Right atrium auricular region (tissue), 2 donors: ENCODE measurements at regions not wholly inside any gene's neighbourhood (a gene's known extent, or its start where the extent isn't known, plus 50 kb on each side); places are given as distances from the start of the nearest gene placed in this dataset.

Source experiments
- DNase-seq: peaks from one replicate; pipeline ENCODE4 v3.0.0-alpha.2; 2019; ENCODE audit warnings: low spot score
- H3K27ac ChIP-seq, 2 donors: fragments of 200-600 bp; sonication (generic); 1 replicate in 1 of 2; 2 replicates in 1 of 2; pipeline ENCODE4 v1.5.1; 2016 to 2019
- H3K27me3 ChIP-seq, 2 donors: fragments of 200-600 bp; sonication (generic); one replicate each; pipeline versions ENCODE4 v1.5.1 to v1.6.0; 2017 to 2019
- H3K36me3 ChIP-seq: fragments of 200-600 bp; sonication (generic); one replicate; pipeline ENCODE4 v1.5.1; 2016
- H3K4me1 ChIP-seq, 2 donors: fragments of 200-600 bp; sonication (generic); one replicate each; pipeline versions ENCODE4 v1.5.1 to v1.6.0; 2017 to 2019
- H3K4me3 ChIP-seq, 2 donors: fragments of 200-600 bp; sonication (generic); 1 replicate in 1 of 2; 2 replicates in 1 of 2; pipeline ENCODE4 v1.5.1; 2017 to 2019; ENCODE audit warnings: mild to moderate bottlenecking in 1 of 2, moderate library complexity in 1 of 2
- H3K9me3 ChIP-seq, 2 donors: fragments of 200-600 bp; sonication (generic); one replicate each; pipeline ENCODE4 v1.5.1; 2019
- TF ChIP-seq, protein P1 (sequence below), 2 donors: fragments of 200-600 bp; sonication (generic); IDR thresholded peaks; one replicate each; pipeline ENCODE4 v1.5.1; 2019; ENCODE audit warnings: antibody characterized with exemption in 2 of 2

DNA sequence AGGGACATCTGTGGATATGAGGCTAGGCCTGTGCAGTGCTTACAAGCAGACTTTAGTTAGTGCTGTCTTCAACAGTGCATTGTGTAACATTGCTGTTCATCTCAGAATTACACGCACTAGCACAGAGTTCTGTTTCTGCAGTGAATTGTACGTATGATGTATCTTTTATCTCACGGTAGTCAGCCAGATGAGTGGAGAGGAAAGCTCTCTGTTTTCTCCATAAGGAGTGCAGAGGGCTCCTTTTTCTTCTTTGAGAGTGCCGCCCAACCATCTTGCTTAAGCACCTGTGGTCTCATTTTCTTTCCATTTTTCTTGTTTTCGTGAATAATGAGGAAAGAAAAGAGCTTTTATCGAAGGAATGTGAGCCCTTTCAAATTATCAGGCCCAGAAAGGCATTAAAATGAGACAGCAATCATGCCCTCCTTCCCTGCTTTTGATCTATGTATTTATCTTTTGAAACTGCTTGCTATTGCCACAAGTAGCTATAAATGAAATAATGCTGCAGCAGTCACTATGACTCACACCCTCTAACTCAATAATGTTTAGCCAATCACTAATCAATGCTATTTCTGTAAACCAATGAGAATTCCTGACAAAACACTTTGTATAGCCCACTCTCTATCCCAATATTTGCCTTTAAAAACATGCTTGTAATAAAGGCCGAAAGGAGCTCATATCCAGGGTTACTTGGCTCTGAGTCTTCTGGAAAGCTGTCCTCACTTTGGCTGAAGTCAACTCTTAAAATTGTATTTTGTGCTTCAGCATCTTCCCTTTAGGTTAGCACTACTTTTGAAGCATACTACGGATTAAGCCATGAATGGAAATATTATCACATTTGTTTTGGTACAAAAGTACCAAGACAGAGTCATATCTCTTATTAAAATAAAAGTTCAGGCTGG lies 226.0 kb upstream of the P2RY1 start:
- DNase-seq: no peak
- Histone ChIP-seq H3K9me3 (peaks cover 0 to 6% of the 10 kb centered on the region in 2 donors), H3K36me3 (no peaks in the 10 kb centered on the region), H3K27me3 (no peaks in the 10 kb centered on the region), H3K4me1 (no peaks in the 10 kb centered on the region), H3K27ac (no peak overlapping the region), H3K4me3 (no peak overlapping the region)
- TF ChIP-seq, protein P1, sequence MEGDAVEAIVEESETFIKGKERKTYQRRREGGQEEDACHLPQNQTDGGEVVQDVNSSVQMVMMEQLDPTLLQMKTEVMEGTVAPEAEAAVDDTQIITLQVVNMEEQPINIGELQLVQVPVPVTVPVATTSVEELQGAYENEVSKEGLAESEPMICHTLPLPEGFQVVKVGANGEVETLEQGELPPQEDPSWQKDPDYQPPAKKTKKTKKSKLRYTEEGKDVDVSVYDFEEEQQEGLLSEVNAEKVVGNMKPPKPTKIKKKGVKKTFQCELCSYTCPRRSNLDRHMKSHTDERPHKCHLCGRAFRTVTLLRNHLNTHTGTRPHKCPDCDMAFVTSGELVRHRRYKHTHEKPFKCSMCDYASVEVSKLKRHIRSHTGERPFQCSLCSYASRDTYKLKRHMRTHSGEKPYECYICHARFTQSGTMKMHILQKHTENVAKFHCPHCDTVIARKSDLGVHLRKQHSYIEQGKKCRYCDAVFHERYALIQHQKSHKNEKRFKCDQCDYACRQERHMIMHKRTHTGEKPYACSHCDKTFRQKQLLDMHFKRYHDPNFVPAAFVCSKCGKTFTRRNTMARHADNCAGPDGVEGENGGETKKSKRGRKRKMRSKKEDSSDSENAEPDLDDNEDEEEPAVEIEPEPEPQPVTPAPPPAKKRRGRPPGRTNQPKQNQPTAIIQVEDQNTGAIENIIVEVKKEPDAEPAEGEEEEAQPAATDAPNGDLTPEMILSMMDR (IDR thresholded peaks at IDR 0.05): no peak

DNA sequence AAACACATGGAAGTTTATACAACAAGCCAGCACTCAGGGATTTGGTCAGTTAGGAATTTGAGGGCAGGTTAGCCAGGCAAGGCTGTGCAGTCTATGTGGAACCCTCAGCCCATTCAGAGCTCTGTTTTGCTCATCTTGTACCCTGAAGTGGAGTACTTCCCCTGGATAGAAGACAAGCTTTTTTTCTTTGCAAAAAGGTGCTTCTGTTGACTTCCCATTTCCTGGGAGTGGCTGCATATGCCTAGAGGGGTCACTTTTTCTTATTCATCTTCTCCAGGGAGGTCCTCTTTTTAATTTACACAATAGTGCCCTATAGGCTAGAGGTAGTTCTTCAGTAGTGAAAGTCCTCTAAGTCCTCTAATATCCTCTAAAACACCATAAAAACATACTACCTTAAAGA lies 225.0 kb upstream of the P2RY1 start:
- Histone ChIP-seq H3K9me3 (no peaks in the 10 kb centered on the region), H3K27ac (no peak overlapping the region), H3K4me3 (no peak overlapping the region), H3K4me1 (no peaks in the 10 kb centered on the region), H3K27me3 (no peaks in the 10 kb centered on the region), H3K36me3 (no peaks in the 10 kb centered on the region)
- TF ChIP-seq, protein P1 (IDR thresholded peaks at IDR 0.05): no peak
- no peak for DNase-seq

DNA sequence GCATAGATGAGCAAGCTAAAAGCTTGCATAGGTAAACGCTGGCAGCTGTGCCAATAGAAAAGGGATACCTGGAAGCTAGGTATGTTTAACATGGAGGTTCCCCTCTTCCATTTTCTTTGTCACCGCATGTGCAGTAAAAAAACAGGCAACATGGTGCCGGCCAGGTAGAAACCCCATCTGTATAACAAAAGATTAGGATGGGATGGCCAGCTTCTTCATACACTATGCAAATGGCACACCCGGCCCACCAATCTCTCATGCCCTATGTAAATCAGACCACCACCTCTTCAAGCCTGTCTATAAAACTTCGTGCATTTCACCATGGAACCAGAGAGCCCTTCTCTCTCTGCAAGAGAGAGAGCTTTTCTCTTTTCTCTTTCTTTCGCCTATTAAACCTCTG lies 224.3 kb upstream of the P2RY1 start:
- H3K27me3 ChIP-seq: no peaks in the 10 kb centered on the region
- no peaks in the 10 kb centered on the region for H3K9me3 ChIP-seq
- TF ChIP-seq, protein P1 (IDR thresholded peaks at IDR 0.05): no peak
- H3K4me3 ChIP-seq: no peak overlapping the region
- H3K4me1 ChIP-seq: no peaks in the 10 kb centered on the region
- DNase-seq: no peak
- H3K27ac ChIP-seq: no peak overlapping the region
- H3K36me3 ChIP-seq: no peaks in the 10 kb centered on the region

DNA sequence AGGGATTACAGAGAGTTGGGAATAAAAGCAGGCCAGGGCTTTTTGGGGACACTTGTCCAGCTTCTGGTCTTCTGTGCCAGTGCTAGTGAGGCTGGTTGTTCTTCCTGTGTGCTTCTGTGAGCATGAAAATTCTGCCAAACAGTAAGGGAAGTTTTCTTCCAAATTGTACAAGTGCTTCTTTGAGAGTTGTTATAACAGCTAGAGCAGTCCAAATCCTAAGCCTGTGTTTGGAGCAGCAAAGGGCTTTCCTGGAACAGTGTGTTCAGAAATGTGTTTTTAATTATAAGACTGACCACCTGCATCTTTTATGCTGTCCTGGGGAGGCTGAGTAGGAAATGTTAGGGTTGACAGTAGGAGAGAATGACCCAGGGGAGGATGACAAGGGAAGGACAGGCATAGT lies 223.0 kb upstream of the P2RY1 start:
- Histone ChIP-seq H3K27ac (no peak overlapping the region), H3K36me3 (no peaks in the 10 kb centered on the region)

DNA sequence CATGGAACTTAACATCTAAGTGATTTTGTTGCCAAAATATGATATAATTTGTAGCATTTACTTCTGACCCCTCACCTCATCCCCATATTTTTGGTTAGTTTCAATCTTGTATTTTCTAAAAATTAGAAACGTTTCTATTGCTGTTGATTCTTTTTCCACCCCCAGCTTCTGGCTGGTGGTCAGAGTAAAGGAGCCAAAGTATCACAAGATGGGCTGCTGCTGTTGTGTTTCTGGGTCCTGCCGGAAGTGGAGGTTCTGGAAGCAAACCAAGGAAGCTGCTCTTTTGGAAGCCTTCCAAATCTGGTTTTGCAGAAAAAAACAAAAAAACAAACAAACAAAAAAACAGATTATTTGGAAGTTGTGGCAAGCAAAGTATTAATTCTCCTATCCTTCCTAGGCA lies 221.1 kb upstream of the P2RY1 start:
- no peaks in the 10 kb centered on the region for H3K36me3 ChIP-seq
- no peak overlapping the region for H3K27ac ChIP-seq
- no peaks in the 10 kb centered on the region for H3K4me1 ChIP-seq
- DNase-seq: no peak
- no peak overlapping the region for H3K4me3 ChIP-seq
- H3K9me3 ChIP-seq: no peaks in the 10 kb centered on the region
- no peaks in the 10 kb centered on the region for H3K27me3 ChIP-seq
- TF ChIP-seq, protein P1 (IDR thresholded peaks at IDR 0.05): no peak

More for the DNA sequence above, 223.0 kb upstream of the P2RY1 start:
- TF ChIP-seq, protein P1 (IDR thresholded peaks at IDR 0.05): no peak
- no peaks in the 10 kb centered on the region for H3K4me1 ChIP-seq
- H3K27me3 ChIP-seq: no peaks in the 10 kb centered on the region
- no peaks in the 10 kb centered on the region for H3K9me3 ChIP-seq
- DNase-seq: no peak
- no peak overlapping the region for H3K4me3 ChIP-seq
